ENCODE measurements at regions not wholly inside any gene's neighbourhood (a gene's known extent, or its start where the extent isn't known, plus 50 kb on each side); places are given as distances from the start of the nearest gene placed in this dataset.

DNA sequence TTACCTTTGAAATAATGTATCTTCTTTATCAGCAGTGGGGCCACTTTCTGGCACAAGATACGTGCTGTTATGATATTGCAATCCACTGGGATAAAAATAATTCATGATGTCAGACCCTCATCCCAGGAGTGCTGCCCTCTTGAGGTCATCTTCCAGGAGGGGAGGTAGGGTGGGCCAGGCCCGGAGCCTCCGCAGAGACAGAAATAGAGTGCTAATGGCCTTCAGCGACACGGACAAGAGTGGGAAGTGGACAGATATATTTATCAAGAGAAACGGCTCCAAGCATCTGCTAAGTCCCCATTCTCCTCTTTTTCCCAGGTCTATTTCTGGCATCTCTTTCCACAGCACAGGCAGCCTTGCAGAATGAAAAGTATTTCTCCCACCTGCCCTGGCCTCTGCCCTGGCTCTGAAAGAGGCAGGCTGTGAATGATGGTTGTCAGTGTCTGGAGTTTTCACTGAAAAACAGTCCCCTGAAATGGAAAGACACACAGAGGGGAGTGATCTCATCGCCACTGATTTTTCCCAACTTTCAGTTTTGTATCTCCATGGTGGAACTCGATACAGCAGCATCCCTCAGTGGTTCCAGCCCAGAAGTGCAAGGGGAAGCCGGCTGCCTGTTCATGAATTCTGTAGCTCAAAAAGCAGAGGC lies 251.7 kb upstream of the MYO3A start:
- no peaks in the 10 kb centered on the region for H3K9me3 ChIP-seq
- H3K4me3 ChIP-seq (ENCODE audit: low read depth, low read length), result peak overlapping the region; percentile 37
- no peaks in the 10 kb centered on the region for H3K4me1 ChIP-seq
- peak; percentile 59 for TF ChIP-seq CTCF (IDR thresholded peaks at IDR 0.05; ENCODE audit: low read depth, low read length)
- no peaks in the 10 kb centered on the region for H3K27me3 ChIP-seq
- DNase-seq, result peak; percentile 36
- no peaks in the 10 kb centered on the region for H3K36me3 ChIP-seq

DNA sequence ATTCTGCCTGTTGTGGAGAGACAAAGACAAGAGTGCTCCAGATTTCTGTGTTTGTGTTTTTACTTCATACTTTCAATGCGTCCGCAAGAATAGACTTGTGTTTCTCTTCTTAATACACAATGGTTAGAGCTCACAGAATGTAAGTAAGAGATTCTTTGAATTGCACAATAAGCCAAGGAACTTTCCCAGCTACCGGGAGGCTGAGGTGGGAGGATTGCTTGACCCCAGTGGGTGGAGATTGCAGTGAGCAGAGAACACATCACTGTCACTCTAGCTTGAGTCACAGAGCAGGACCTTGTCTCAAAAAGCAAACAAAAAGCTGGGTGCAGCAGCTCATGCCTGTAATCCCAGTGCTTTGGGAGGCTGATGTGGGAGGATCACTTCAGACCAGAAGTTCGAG lies 250.7 kb upstream of the MYO3A start:
- Histone ChIP-seq H3K4me1 (no peaks in the 10 kb centered on the region), H3K4me3 (ENCODE audit: low read depth, low read length) (no peak overlapping the region), H3K27me3 (no peaks in the 10 kb centered on the region), H3K9me3 (no peaks in the 10 kb centered on the region), H3K36me3 (no peaks in the 10 kb centered on the region)
- TF ChIP-seq CTCF (IDR thresholded peaks at IDR 0.05; ENCODE audit: low read depth, low read length), result no peak
- no peak for DNase-seq

DNA sequence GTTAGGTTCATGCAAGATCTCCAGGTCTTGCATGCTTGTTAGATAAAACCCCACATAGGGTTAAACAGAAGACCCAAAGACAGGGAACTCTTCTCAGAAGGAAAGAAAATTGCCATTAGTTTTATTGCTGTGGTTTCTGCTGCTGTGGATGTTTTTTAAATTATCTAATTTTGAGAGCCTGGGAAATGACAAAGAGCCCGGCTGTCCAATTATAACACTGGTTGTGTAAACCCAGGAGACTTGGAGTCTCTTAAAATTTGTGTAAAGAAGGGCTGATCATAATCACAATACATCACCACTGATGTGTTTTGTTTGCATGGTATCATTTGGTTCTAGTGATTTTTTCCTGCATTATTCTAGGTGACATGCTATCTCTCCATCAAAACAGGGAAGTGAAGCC lies 246.5 kb upstream of the MYO3A start:
- no peak for TF ChIP-seq CTCF (IDR thresholded peaks at IDR 0.05; ENCODE audit: low read depth, low read length)
- DNase-seq, result no peak
- Histone ChIP-seq H3K9me3 (no peaks in the 10 kb centered on the region), H3K36me3 (no peaks in the 10 kb centered on the region), H3K4me3 (ENCODE audit: low read depth, low read length) (no peak overlapping the region), H3K27me3 (no peaks in the 10 kb centered on the region), H3K4me1 (no peaks in the 10 kb centered on the region)

GRCh38 chr10:25689346-25690100 lies 244.5 kb upstream of the MYO3A start:
- DNase-seq, result no peak
- Histone ChIP-seq H3K9me3 (no peaks in the 10 kb centered on the region), H3K4me3 (ENCODE audit: low read depth, low read length) (no peak overlapping the region), H3K36me3 (no peaks in the 10 kb centered on the region), H3K27me3 (no peaks in the 10 kb centered on the region), H3K4me1 (no peaks in the 10 kb centered on the region)
- no peak for TF ChIP-seq CTCF (IDR thresholded peaks at IDR 0.05; ENCODE audit: low read depth, low read length)

GRCh38 chr10:25692761-25693160 lies 241.3 kb upstream of the MYO3A start:
- TF ChIP-seq CTCF (IDR thresholded peaks at IDR 0.05; ENCODE audit: low read depth, low read length), result no peak
- no peak overlapping the region for H3K4me3 ChIP-seq (ENCODE audit: low read depth, low read length)
- DNase-seq, result no peak

More at GRCh38 chr10:25692761-25693160, 241.3 kb upstream of the MYO3A start:
- no peaks in the 10 kb centered on the region for H3K36me3 ChIP-seq
- no peaks in the 10 kb centered on the region for H3K9me3 ChIP-seq
- H3K27me3 ChIP-seq, result no peaks in the 10 kb centered on the region
- H3K4me1 ChIP-seq, result no peaks in the 10 kb centered on the region
